CD4-positive, alpha-beta T cell treated with Interferon gamma for 1 hour (primary cell): ENCODE measurements at regions not wholly inside any gene's neighbourhood (a gene's known extent, or its start where the extent isn't known, plus 50 kb on each side); places are given as distances from the start of the nearest gene placed in this dataset.

ENCODE experiments used
- DNase-seq: peaks from one replicate; pipeline ENCODE4 v3.0.0-alpha.2; 2020

DNA sequence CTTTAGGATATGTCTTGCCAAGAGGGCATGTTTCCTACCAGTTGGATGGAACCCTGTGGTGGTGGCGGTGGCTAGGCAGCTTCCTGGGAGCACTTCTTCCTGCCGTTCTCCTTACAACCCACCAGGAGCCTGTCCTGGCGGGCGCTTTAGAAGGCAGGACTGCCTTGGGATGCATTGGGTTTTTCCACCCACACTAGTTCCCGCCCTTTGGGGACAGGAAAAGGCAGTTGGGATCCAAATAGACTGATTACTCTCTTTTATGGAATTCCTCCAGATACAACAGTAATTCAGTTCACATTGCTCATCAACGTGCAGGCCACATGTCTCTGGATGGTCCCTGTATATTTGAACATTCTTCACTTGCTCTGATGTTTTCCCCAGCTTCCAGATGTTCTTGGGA lies 305.7 kb upstream of the SSTR1 start:
- no peak for DNase-seq

GRCh38 chr14:37903343-37904191 lies 304.1 kb upstream of the SSTR1 start:
- DNase-seq = no peak

DNA sequence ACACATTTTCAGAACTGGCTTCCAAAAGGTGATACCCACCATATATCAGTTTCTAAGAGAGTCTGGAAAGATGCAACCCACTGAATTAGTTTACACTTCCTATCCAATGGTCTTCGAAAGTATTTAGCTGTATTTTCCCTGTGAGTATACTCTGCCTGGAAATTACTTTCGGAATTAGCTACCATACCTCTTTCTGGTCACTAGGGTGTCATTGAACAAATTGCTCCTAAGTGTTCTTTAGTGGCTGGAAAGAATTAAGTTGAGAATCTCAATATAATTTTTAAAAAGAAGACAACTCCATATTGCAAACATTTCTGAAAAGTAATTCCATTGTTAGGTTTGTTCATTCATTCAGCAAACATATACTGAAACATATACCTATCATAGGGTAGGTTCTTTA lies 283.1 kb upstream of the SSTR1 start:
- no peak for DNase-seq

- no peak for DNase-seq
Measured at GRCh38 chr14:37932008-37932407, 275.7 kb upstream of the SSTR1 start.

DNA sequence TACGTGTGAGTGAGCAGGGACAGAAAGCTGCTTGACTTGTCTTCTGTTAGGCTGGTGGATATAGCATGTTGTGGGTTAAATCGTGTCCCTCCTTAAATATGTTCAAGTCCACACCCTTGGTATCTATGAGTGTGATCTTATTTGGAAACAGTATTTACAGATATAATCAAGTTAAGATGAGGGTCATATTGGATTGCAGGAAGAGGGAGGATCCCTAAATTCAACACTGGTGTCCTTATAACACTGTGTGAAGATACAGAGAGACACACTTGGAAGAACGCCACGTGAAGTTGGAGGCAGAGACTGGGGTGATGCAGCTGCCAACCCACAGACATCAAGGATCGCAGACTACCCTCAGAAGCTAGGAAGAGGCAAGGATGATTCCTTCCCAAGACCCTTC lies 275.2 kb upstream of the SSTR1 start:
- no peak for DNase-seq

- DNase-seq = no peak
Measured at GRCh38 chr14:37936971-37937370, 270.7 kb upstream of the SSTR1 start.

DNA sequence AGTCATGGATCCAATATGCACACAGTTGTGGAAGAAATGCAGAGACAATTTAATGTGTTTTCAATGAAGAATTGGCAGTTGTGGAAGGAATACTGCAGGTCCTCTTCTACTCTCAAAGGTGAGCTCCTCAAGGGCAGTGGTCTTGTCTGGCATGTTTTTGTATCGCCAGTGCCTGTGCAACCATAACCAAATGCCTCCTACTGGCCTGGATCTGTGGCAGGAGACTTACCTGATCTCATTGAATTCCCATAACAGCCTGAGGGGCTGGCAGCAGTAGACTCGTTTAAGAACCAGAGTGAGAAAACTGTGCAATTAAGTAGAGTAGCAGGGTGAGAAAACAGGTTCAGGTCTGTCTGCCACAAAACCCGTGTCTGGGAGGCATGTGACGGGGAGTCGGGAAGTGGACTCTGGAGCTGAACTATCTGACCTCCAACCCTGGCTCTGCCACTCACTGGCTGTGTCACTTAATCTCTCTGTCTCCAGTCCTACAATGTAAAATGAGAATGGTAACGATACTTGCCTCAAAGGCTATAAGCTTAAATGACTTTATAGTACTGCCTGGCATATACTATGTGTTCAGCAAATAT lies 268.2 kb upstream of the SSTR1 start:
- DNase-seq = no peak

DNA sequence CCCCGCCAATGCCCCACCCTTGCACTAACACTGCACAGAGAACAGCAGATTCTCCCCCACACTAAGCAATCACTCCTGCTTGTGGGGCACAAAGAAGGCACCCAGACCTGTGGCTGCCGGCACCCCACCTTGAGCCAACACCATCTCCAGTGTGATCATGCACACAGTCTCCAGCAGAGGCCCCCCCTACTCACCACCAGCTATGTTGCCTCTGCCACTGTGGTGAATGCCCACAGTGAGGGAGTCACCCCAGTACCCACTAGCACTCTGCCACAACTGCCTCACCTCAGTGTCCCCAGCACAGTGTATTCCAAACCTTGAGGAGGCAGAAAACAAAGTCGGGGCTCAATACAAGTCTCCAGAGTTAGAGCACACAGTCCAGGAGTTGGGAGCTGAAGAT lies 261.7 kb upstream of the SSTR1 start:
- no peak for DNase-seq

- DNase-seq = no peak
Measured at GRCh38 chr14:37946819-37947218, 260.9 kb upstream of the SSTR1 start.

DNA sequence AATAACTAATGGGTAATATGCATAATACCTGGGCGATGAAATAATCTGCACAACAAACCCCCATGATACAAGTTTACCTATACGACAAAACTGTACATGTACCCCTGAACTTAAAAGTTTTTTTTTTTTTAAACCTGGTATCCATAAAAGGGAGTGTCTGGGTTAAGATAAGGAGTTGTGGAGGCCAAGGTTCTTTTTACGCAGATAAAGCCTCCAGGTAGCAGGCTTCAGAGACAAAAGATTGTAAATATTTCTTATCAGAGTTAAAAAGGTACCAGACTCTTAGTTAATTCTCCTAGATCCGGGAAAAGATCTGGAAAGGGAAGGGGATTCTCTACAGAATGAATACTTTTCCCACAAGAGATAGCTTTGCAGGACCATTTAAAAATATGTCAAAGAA lies 259.4 kb upstream of the SSTR1 start:
- DNase-seq = no peak

DNA sequence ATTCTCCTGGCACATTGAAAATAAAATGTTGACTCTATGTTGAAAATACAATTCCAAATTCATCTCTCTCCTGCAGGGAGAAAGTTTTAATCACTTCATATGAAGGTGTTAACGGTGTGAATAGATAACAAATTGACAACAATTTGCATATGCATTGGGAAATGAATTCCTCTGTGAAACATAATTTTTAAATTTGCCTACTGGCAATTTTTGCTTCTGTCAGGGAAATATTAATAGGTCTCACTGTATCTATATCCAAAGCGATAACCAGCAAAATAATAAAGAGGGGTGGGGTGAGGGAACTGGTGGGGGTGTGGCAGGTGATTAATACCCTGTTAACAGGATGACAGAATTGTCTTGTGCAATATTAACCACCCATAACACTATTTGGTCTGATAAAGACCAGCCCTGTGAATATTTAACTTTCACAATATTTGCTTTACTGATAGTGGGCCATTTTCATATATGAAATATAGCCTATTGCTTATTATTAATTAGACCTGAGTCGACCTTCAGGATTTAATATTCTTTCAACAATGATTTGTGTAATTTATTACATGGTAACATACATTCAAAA lies 239.0 kb upstream of the SSTR1 start:
- no peak for DNase-seq

GRCh38 chr14:37969511-37969979 lies 238.2 kb upstream of the SSTR1 start:
- no peak for DNase-seq

GRCh38 chr14:37970696-37971095 lies 237.0 kb upstream of the SSTR1 start:
- no peak for DNase-seq

GRCh38 chr14:37972941-37973887 lies 234.5 kb upstream of the SSTR1 start:
- DNase-seq = no peak

DNA sequence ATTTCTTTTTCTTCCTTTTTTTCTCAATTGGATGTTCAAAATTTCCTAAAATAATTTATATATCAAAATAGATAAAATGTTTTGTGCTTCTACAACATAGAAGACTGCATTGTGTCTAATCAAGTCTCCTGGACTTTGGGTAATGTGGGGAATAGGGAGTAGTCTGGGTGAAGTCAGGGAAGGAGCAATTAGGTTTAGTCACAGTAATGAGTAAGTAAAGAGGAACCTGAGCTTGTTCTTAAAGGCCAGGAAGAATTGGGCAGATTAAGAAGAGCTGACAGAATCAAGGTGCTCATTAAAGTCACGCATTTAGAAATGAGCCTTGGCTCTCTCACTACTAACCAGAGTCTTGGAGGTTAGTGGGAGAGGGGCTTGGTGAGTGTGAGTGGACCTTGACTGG lies 233.3 kb upstream of the SSTR1 start:
- no peak for DNase-seq

DNA sequence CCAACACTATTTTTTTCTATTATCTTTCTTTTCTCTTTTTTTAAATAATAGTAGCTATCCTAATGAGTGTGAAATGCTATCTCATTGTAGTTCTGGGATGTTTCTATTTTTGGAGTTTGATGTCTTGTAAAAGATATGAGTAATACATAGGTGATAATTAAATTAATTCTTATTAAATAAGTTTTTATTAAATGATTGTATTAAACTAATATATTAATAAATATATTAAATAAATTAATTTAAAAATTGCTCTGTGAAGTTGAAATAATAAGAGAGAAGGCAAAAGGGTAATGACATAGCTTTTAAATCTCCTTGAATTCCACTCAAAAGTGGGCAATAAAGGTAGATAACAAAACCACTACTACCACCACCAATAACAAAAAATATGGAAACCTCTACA lies 230.2 kb upstream of the SSTR1 start:
- DNase-seq = no peak

- peak; percentile 23 for DNase-seq
Measured at GRCh38 chr14:37985826-37986470, 221.8 kb upstream of the SSTR1 start.

GRCh38 chr14:37988472-37988871 lies 219.2 kb upstream of the SSTR1 start:
- no peak for DNase-seq

DNA sequence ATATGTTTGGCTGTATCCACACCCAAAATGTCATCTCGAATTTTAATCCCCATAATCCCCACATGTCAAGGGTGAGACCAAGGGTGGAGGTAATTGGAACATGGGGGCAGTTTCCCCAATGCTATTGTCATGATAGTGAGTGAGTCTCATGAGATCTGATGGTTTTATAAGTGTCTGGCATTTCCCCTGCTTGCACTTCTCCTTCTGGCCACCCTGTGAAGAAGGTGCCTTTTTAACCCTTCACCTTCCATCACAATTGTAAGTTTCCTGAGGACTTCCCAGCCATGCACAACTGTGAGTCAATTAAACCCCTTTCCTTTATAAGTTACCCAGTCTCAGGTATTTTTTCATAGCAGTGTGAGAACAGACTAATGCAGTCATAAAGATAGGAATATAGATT lies 216.7 kb upstream of the SSTR1 start:
- DNase-seq = no peak

DNA sequence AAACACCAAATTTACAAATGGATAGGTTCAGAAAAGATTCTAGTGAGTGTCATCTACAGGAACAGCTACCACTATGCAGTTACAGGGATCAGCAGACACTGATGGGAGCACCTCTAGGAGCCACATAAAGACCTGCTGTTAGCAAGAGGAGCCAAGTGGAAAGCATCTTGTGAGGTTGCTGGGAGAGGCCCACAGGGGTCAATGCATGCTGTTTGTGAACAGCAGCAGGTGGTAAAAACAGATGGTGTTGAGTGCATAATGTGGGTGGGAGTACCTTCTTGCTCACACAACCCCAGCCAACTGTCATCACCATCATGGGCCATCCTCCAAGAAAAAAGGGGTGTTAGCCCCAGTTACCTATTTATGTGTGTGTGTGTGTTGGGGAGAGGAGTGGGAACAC lies 215.2 kb upstream of the SSTR1 start:
- DNase-seq = no peak

DNA sequence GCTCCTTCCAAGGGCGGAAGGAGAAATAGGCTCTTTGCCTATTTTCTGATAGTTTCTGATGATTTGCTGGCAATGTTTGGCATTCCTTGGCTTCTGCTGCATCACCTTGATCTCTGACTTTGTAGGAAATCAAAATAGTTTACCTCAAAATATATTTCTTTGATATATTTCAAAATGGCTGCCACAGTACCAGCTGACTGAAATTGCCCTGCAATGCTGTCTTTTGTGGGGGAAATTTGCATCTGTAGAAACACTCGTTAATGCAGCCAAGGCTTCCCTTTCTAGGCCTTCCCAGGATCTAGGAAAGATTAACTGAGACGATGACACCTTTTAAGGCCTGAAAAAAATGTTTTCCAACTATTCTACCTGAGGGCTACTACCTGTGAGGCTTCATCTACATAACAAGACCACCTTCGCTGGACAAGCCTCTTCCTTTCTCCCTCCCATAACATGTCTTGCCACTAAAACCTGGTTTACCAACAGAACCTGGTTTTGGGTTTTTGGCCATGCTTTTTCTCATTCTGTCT lies 212.8 kb upstream of the SSTR1 start:
- no peak for DNase-seq

- no peak for DNase-seq
Measured at GRCh38 chr14:37997017-37997416, 210.7 kb upstream of the SSTR1 start.
